ENCODE measurements at regions not wholly inside any gene's neighbourhood (a gene's known extent, or its start where the extent isn't known, plus 50 kb on each side); places are given as distances from the start of the nearest gene placed in this dataset.

DNA sequence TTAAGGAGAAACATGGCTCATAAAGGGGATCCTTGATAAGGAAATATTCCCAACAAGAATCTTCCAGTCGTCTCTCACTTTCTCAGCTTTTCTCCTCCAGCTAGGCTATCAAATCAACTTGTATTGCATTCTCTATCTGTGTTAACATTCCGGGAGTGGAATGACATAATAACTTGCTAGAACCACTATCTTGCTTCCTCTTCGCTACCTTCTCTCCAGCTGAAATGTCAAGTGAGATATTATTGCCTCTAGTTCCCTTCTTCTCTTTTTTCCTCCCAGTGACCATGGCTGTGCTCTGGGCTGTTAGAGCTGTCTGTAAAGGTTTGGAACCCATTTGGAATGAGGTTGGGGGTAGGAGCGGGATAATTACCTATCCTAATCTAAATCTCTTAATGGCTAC lies 1329.5 kb upstream of the WWC1 start:
- no peak for DNase-seq (ENCODE audit: low spot score)

DNA sequence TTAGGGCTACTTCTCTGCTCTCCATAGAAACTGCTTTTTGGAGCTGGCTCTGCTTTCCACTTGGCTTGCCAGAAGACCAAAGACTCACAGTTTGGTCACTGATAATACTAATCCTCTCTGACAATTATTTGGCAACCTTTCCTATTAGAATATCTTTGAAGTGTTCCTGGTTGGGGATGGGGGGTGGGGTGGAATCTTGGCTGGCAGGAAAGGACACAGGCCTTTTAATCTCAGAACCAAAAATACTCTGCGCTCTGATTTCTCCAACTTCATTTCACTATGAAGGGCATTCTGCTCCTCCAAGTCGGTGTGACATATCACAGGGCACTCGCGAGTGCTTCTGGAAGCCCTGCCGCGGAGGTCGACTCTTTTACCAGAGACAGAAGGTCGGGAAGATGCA lies 1329.0 kb upstream of the WWC1 start:
- DNase-seq (ENCODE audit: low spot score), result no peak

DNA sequence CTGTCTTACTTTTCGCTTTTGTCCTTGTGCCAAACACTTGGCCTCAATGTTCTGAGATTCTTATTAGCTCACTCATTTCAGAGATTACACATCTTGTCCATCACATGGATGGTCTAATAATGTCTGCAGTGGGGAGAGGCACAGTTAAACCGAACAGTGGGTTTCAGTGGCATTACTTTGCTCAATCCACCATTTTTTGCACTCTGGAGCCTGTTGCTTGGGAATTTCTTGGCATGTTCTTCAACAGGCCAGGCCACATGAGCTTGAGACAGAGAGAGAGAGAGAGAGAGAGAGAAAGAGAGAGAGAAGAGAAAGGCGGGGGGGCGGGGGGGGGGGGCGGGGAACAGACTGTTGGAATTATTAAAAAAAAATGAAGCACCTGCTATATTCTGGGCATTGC lies 1327.8 kb upstream of the WWC1 start:
- no peak for DNase-seq (ENCODE audit: low spot score)

DNA sequence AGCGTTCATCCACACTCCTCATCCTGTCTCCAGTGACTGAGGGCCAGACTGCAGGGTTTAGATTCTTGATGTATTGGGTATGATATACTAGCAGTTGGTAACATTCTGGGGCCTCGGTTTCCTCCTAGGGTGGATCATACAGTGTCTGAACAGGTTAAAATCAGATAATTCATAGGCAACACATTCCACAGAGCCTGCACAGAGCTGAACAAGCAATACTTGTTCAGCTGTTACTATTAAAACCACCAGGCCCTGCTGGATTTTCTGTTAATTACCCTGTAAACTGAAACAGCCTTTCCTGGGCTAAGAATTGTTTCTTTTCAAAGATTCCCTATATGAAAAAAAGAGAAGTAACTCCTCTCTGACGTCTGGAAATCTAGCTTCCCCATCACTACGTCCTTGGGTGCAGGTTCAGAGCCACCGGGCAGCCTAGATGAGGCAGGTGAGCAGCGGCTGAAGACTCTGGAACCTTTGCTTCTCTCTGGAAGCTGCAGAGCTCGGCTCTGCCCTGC lies 1313.5 kb upstream of the WWC1 start:
- DNase-seq (ENCODE audit: low spot score), result no peak

DNA sequence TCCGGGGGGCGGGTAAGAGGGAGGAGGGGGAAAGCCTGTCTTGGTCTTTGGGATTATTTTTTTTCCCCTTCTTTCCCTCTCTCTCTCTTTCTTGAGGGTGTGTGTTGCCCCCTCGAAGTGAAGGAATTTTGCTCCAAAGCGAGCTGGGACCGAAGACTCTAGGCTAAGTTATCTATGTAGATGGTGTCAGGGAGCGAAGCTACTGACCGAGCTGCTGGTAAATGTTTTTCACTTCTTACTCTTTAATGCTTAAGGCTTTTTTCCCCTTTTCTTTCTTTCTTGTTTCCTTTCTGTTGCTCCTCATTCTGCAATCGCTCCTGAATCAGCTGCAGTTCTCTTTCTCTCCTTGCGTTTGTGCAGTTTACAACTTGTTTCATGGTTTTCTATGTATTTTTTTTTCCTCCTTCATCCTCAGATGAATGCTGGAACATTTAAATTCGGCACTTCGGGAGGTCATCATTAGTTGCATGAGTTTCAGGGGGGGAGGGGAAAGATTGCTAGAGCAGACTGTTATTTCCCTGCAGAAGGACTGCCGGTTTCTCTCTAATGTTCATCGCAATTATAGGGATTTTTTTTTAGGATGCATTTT lies 1312.0 kb upstream of the WWC1 start:
- no peak for DNase-seq (ENCODE audit: low spot score)

DNA sequence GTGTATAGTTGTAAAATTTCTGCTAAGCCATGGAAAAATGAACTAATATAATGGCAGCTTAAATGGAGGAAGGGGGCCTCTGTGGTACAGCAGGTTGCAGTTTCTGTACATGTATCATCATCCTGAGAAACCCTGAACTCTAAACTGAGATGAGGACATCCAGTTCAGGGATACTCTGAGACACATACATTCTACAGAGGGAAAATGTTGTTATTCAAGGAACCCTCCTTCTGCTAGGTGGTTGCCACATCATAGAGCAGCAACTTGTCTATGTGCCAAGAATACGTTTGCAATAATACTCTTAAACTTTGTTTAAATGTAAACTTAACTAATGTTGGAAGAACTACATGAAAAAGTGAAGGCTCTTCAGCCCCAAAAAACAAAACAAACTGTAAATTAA lies 1310.8 kb upstream of the WWC1 start:
- no peak for DNase-seq (ENCODE audit: low spot score)

DNA sequence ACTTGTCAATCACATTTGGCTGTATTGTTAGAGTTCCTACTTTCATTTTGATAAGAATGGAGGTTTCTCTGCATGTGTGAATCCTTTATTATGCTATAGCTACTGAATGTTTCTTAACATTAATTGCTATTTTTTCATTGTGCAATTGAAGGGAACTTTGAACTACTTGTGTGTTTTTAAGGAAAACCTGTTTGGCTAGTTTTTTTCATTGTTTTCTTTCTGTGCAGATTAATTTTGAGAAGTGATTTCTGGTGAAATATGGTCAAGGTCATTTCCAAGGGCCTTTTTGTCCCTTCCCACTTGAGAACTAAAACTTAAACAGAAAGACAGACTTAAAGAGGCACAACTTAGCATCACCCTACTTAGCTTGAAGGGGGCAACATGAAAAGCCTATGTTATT lies 1309.2 kb upstream of the WWC1 start:
- no peak for DNase-seq (ENCODE audit: low spot score)

DNA sequence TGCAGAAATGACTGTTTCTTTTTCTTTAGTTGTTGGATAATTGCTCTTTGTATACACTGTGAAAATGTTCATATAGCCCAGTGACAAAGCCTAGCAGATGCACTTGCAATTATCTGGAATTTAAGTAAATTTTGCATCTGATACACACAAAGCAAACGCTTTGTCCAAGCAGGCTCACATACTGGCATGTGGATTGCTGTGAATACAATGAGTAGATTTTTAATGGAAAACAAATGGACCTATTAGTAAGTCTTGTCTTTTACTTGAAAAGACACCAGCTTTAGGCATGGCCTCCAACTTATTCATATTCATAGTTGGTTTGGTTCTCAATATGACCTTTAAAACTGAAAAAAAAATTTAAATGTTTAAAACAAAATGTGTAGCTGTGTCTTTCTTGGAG lies 1299.8 kb upstream of the WWC1 start:
- no peak for DNase-seq (ENCODE audit: low spot score)

DNA sequence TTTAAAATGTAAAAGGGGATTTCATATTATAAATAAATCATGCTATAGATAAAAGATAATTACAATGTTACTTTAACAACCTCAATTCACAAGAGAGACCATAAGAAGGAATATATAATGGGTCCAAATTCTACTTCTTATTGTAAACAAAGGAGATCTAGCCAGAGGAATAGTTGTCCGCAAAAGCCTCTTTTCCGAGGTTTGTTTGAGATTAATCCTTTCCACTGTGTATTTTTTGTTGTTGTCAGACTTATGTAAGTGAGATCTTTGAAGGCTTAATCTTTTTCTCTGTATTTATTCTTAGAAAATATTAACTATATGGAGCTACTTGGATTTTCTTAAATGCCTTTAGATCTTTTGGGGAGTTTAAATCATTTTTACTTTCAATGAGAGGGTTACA lies 1299.3 kb upstream of the WWC1 start:
- DNase-seq (ENCODE audit: low spot score), result no peak

DNA sequence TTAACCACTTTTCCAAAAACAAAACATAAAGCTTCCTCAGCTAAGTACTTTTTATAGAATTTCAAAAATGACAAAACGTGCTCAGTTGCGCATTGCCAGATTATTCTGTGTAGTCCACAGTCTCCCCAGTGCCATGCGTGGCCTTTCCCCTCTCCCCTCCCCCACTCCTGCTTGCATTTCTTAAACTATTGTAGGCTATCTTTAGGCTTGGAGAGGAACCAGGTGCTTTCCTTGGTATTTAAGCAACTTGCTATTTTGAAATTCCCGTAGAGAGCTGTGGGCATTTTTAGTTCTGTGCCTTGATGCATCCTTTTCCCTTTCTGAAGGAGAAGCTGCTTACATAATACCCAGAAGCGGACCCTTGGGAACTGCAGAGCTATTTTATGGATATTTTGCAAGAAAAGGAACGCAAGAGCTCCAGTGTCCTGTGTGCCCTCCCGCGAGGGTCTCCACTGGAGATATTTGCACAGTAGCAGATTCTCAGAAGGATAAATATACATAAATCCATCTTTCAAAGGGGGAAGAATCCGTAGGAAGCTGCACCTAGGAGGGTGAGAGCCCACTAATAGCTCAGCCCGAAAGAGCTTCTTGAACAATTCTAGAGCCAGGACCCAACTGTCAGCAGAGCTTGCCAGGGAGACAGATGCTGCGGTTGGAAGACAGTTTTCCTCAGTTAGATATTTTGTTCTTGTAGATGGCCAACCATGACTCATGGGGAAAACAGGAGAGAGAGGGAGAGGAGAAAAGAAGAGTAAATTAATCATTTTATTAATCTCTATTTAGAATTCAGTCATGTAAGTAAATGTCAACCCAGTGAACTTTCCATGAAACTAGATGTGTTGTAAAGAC lies 1298.3 kb upstream of the WWC1 start:
- no peak for DNase-seq (ENCODE audit: low spot score)

DNA sequence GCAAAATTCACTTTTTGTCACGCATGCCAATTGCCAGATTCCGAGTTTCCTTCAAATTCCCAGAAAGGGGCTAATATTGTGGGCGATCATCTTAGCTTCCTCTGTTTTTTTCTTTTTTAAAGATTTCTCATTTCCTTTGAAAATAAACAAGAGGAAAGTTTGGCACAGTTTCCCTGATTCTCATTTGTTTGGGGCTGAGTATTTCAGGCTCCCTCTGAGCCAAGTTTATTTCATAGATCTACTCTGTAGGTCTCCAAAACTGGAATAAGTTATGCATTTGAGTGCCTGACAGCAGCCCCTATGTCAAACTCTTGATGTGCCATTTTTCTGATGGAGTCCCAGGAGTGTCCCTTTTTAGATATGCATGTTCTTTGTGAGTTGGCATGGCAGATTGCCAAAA lies 1297.2 kb upstream of the WWC1 start:
- DNase-seq (ENCODE audit: low spot score), result no peak

DNA sequence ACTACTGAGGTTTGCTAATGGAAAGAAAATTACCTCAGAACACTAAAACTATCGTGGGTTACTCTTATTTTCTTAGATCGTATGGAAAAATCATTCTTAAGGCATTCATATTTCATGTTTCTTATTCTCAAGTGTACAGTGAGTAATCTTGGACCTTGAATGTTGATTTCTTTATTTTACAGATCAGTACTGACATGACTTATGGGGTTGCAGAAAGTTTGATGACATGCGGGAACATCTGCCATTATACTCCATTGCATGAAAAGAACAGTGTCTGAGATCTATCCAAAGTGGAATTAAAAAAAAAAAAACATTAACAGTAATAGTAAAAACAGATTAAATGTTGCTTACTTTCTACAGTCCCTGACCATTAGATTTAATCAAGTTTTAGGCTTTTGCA lies 1290.2 kb upstream of the WWC1 start:
- no peak for DNase-seq (ENCODE audit: low spot score)

DNA sequence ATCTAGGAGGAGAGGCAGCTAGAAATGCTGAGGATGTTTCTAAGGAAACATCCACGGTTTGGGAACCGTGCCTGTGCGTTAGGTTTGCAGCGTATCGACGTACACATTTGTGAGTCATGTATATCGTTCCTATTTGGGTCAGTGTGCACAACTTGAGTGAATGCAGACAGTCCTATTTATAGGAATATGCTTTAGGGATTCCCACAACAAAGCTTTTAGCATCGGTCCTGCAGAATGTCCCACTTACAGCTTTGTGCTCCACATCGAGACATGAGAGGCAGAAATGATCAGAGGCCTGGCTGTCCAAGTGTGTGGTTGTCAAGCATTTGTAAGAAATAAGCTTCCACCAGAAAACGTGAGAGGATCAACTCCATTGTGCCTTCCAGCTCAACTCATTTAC lies 1282.7 kb upstream of the WWC1 start:
- DNase-seq (ENCODE audit: low spot score), result no peak

DNA sequence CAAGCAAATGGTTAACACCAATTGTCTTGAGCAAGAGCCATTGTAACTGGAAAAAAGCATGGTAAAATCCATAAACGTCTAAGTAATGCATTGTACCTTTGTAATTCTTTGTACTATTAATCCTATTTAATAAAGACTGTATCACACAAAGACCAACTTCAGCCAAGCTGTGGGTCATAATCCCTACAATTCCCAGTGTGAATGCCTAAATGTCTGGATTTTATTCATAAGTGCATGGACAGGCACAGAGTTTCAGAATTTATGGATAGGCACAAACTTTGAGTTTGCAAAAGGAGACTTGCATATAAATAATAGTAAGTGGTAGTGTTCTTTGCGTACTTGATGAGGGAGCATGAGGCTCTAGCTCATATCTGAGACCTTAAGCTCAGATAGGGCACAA lies 1280.2 kb upstream of the WWC1 start:
- DNase-seq (ENCODE audit: low spot score), result no peak

DNA sequence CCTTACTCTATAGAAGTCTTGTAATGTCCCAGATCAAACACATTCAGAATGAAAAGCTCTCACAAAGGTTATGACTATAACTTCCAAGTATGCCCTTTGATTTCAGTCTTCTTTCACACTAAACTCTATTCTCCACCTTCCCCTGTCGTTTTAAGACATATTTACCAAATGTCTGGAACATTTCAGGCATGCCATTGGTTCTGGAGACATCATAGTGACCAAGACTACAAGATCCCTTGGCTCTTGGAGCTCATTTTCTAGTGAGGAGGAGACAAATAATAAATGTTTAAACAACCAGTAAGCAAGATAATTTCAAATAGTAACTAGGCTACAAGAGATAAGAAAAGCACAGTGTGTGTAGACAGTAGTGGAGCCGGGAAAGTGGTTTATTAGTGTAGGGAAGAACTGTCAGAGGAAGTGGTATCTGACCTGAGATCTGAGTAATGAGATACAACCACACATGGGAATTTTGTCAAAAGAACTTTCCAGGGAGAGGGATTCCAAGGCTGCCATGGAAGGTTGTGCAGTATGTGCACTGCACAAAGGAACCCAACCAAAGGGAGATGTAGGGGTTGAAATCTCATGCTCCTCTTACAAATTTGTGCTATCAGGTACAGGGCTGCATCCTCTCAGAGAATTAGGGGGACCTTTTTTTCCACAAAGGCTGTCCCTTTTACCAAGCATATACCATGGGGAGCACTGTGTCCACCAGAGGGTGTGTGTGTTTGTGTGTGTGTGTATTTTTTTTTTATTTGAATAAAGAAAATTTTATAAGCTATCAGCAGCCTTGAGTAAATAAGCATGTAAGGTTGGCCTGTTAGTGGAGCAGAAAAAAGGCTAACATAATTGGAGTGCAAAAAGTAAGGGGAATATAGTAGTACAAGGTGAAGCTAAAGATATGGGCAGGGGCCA lies 1279.1 kb upstream of the WWC1 start:
- DNase-seq (ENCODE audit: low spot score), result no peak

DNA sequence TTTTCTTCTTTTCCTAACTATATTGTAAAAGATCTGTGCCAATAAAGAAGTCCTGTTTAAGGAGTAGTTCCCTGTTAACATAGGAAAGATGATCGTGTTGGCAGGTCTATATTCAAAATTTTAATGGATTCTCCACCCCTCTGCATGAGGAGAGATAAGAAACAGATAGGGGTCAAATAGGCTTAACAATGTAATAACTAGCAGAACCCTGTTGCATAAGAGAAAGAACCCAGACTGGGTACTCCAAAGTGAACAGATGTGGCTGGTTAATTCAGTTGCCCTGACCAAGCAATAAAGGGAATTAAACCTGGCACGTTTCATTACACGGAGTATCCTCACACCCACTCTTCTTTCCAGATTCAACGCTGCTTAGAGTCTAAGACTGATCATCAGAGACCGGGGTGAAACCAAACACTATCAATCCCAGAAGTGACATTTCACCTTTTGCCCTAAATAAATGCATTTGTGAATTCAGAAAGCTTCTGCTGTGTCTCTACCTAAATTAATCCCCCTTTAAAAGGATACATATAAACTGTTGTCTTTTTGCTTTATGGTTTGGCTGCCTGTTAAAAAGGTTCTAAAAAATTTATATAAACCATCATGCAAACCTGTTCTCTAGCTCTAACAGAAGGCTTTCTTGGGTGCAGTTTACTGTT lies 1276.9 kb upstream of the WWC1 start:
- DNase-seq (ENCODE audit: low spot score), result no peak

DNA sequence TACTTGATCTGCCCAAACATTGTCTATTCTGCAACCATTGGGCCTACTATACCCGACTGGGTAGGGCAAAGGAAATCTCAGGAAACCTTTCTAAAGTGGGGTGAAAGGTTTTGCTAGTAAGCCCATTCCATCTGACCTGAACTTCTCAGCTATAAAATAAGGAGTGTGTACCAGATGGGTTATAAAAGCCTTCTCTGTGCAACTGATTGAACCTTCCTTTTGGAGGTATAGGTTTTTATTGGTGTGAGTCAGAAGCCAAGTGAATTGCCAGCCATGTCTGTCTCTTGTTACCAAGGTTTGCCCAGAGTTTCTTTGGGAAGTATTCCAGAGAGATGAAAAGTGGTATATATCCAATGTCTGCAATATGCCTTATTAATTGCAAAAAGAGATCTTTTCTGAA lies 1271.0 kb upstream of the WWC1 start:
- DNase-seq (ENCODE audit: low spot score), result no peak

DNA sequence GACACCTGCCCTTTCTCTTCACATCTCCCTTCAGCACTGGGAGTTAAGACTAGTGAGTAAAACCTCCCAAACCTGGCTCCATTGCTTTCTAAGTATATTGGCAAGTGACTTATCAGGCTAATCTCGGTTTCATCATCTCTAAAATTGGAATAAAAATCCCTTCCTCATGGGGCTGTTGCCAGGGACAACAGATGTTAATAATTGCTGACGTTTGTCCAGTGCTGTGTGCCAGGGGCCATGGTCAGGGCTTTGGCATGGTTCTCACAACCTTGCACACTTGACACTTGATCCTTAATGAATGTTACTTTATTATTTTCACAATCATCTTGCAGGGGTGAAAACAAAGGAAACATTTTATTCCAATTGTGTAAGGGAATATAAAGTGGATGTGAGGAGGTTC lies 1262.0 kb upstream of the WWC1 start:
- DNase-seq (ENCODE audit: low spot score), result no peak

DNA sequence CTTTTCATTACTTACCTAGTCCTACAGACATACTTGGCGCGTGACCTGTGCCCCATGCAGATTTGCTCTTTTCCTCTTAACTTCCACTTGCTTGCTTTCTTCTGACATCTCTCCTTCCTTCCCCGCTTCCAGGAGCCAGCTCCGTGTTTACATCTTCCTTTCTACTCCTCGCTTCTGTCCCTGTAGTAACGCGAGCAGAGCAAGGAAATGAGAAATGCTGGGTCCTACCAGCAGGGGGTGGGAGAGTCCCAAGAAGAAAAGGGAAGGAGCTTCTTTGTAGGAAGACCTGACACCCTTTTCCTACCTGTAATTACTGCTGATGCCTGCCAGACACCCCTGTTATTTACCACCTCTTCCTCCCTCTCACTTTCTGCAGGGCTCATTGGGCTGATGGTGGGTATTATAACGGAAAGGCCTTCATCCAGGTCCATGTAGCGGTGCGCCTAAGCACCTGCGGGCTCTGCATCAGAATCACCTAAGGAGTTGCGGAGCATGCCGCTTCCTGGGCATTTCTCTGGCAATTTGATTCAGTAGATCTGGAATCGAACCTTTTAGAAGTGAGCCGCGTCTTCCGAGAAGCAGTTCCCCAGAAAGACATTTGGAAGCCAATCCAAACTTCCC lies 1260.8 kb upstream of the WWC1 start:
- no peak for DNase-seq (ENCODE audit: low spot score)

DNA sequence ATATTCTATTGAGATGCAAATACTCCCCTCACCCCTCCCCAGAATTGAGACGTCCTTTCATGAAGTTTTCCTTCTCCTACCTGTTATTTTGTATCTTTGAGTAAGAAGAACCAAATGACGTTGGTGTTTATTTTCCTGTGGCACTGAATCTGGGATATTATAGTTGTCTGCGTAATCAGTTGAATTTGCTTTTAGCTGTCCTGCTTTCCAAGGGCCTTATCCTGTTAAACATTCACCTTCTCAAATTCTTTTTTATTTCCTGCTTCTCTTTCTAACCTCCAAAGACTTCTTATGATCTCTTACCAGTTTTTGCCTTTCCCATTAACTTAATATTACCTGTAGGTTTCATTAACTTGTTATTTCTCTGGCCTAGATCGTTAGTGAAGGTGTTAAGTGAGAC lies 1254.9 kb upstream of the WWC1 start:
- DNase-seq (ENCODE audit: low spot score), result no peak

DNA sequence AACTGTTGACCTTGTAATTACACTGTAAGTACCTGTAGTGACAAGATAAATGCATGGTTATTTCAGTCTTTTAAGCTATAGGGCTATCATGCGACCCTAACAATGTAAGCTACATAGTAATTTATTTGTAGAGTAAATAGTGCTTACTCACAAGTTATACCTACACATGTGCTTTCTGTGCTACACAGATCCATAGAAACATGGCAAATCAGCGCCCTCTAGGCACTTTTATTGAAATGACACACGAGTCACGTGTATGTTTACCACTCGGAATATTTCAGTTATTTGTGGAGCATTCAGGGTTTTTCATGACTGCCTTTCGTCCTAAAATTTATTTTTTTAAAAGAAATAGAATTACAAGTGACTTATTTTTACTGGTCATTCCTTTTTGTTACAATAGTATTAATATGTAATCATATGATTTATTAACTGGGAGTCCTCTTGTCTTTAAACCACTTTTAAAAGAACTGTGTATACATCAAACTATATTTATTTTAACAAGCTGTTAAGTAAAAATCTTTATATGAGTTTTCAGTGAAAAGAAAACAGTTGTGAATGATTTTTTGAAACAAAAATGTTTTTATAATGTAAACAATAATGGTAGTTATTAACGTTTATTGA lies 1242.3 kb upstream of the WWC1 start:
- peak; percentile 79 for DNase-seq (ENCODE audit: low spot score)

Data from RKO (cell line).